KG1 (cell line): ENCODE measurements at regions not wholly inside any gene's neighbourhood (a gene's known extent, or its start where the extent isn't known, plus 50 kb on each side); places are given as distances from the start of the nearest gene placed in this dataset.
"Not testable (repeated sequence)": the region's sequence is repeated elsewhere in the genome, so short reads cannot be mapped to it uniquely, and the experiment has no call there.

ENCODE experiments used
- DNase-seq: peaks from one replicate; lab custom pipeline; 2025; lab: John Stamatoyannopoulos, UW

- no peak for DNase-seq
These were observed 171.6 kb downstream of the VAPA start for GRCh38 chr18:10085416-10085815.

DNA sequence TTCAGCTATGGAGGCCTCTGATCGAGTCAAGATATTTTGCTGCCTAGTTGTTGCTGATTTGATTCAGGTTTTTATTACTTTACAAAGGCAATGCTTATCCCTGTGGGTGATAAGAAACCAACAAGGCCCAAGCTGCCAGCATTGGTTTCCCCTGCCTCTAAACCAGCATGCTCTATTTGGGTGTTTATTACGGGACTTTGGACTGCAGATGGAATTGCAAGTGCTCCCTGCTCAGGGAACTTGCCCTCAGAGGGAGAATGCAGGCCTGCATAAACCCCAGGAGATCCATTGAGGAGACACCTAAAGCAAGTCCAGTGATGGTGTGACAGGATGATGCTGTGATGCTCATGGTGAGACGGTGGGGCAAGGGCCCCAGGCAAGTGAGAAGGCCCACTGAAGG lies 172.1 kb downstream of the VAPA start:
- no peak for DNase-seq

GRCh38 chr18:10086458-10087210 lies 172.8 kb downstream of the VAPA start:
- no peak for DNase-seq

- DNase-seq, result no peak
These were observed 174.9 kb downstream of the VAPA start for GRCh38 chr18:10088734-10089133.

DNA sequence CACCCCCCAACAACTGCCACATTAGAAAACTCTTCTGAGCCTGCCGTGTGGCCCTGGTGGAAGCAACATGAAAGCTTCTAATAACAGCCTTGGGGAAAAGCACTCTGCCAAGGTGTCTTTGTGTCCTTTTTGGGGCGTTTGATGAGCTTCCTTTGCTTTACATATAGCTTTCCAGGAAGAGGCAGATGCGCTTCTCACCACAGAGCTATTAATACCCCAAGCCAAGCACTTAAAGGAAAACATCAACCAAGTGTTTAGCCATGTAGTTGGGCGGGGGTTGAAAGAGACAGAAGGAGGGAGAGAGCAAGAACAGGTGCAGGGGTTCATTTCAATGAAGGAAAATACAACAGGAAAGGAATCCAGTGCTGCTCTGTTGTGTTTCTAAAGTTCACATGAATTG lies 176.1 kb downstream of the VAPA start:
- no peak for DNase-seq

GRCh38 chr18:10090668-10091067 lies 176.9 kb downstream of the VAPA start:
- DNase-seq, result no peak

DNA sequence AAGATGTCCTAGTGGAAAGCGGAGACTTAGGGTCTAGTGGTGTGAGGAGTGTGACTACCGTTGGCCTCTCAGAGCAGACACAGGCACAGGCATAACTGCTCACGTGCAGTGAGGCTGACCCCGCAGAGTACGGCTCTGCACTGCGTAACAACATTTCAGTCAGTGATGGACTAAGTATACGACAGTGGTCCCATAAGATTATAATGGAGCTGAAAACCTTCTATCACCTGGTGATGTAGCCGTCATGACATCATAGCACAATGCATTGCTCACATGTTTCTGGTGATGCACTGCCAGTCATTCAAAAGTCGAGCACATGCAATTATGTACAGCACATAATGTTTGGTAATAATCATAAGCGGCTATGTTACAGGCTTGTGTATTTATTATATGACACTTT lies 179.6 kb downstream of the VAPA start:
- no peak for DNase-seq

DNA sequence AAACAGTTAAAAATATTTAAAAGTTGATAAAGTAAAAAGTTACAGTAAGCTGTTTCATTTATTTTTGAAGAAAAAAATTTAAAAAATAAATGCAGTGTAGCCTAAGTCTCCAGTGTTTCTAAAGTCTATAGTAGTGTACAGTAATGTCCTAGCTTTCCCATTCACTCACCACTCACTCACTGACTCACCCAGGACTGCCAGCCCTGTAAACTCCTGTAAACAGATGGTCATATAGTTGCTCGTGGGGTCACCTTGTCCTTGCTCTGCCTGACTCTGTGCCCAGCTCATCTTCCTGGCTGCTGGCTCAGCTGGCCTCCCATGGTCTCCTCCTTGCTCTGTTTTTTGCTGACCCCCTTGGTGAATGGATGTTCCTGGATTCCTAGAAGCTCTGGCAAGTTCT lies 180.3 kb downstream of the VAPA start:
- no peak for DNase-seq

DNA sequence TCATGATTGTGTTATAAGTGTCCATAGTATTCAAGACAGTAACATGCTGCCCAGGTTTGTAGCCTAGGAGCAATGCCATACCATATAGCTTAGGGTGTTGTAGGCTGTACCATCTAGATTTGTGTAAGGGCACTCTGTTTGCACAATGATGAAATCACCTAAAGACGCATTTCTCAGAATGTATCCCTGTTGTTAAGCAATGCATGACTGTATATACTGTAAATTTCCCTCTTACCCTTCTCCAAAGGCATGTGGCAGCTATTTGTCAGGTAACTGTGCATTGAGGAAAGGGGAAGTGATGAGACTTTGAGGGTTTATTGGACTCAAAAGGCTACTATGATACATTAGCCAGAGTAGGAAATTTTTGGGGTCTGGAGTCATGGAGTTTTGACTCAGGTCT lies 180.8 kb downstream of the VAPA start:
- no peak for DNase-seq

DNA sequence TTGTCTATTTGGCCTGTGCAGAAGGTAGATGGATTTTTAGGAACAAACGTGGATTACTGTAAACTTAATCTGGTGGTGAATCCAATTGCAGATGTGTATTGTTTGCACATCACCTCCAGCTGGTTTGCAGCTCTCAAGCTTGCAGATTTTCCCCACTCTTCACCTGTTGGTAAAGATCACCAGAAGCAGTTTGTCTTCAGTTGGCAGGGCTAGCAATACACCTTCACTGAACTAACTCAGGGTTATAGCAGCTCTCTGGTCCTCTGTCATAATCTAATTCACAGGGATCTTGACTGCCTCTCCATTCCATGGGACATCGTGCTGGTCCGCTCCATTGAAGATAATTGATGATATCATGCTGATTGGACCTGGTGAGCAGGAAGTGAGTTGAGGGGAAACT lies 181.5 kb downstream of the VAPA start:
- no peak for DNase-seq

GRCh38 chr18:10099539-10100140 lies 185.8 kb downstream of the VAPA start:
- DNase-seq, result no peak

GRCh38 chr18:10100196-10100595 lies 186.4 kb downstream of the VAPA start:
- no peak for DNase-seq

DNA sequence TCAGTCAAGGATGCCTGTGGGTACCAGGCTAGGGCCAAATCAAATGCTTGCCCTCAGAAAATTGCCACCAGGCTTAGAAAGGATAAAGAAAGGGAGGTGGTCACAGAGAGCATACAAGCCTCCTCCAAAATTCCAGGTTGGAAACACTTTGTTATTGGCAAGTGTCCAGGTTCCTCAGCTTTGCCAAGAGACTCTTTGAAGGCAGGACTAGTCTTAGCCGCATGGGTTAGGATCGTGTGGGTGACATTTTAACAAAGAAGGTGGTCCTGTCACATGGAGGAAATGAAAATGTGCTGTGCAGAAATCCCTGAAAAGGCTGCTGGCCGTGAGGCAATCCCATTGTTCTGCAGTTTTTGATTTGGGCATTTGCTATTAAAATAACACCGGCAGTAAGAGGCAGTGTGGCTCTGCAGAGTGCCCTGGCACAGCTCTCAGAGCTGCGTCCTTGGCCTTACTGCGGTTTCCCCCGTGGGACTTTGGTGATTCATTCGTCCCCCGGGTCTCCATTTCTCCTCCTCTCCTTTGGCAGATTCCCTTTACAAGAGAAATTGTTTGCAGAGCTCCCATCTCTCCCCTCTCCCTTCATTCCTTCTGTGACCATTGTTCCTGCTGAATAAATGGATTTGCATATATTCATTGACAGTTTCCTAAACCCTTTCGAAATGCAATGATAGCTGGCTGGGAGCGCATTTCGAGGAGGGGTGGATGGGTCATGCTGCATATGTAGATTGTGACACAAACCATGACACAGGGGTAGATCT lies 187.3 kb downstream of the VAPA start:
- DNase-seq, result no peak

- DNase-seq, result no peak
These were observed 187.9 kb downstream of the VAPA start for GRCh38 chr18:10101729-10102128.

GRCh38 chr18:10105118-10105517 lies 191.3 kb downstream of the VAPA start:
- not testable (repeated sequence) for DNase-seq

DNA sequence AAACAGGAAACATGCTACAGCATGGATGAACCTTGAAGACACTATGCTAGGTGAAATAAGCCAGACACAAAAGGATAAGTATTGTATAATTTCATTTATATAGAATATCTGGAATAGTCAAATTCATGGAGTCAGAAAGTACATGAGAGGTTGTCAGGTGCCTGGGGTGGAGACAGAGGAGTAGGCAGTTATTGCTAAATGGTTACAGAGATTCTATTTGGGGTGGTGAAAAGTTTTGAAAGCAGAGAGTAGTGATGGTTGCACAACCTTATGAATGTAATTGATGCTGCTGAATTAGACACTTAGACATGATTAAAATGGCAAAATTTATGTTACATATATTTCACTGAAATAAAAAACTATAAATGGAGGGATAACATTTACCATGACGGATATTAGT lies 197.4 kb downstream of the VAPA start:
- DNase-seq, result no peak

- DNase-seq, result no peak
These were observed 198.1 kb downstream of the VAPA start for GRCh38 chr18:10111944-10112343.

- no peak for DNase-seq
These were observed 199.6 kb downstream of the VAPA start for GRCh38 chr18:10113121-10114022.

GRCh38 chr18:10114717-10115463 lies 201.1 kb downstream of the VAPA start:
- no peak for DNase-seq

DNA sequence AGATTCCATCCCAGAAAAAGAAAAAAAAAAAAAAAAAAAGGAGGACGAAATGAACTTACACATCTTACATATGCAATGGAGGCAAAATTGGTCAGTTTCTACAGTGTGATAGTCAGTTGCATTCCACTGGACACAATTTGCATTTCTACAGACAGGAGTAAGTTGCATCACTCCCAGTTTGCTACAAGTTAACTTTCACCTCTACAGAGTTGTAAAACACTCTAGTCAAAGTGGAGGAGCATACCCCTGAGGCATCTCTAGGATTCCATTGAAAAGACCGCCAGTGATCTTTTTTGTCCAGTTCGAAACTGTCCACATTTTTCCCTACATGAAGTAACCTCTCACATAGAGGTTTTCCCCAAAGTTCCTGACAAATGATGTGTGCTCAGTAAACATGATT lies 202.8 kb downstream of the VAPA start:
- DNase-seq, result no peak

DNA sequence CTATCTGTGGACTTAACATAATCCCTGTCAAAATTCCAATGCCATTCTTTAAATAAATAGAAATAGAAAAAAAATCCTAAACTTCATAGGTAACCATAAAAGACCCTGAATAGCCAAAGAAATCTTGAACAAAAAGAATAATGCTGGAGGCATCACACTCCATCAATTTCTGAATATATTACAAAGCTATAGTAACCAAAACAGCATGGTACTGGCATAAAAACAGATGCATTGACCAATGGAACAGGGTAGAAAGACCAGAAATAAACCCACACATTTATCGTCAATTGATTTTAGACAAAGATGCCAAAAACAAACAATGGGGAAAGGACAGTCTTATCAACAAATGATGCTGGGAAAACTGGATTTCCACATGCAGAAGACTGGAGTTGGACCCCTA lies 205.7 kb downstream of the VAPA start:
- DNase-seq, result no peak
